Loucy (cell line): ENCODE measurements at regions not wholly inside any gene's neighbourhood (a gene's known extent, or its start where the extent isn't known, plus 50 kb on each side); places are given as distances from the start of the nearest gene placed in this dataset.

Experiments
- H2AFZ ChIP-seq: fragments of 200-600 bp; sonication (generic); 2 replicates; pipeline ENCODE4 v1.6.0; 2016; ENCODE audit warnings: antibody characterized with exemption, mild to moderate bottlenecking, low read length, moderate library complexity
- H3F3A ChIP-seq: fragments of 200-600 bp; 2 replicates; pipeline ENCODE4 v1.6.0; 2016; ENCODE audit warnings: antibody characterized with exemption, low read depth, mild to moderate bottlenecking
- H3K27me3 ChIP-seq: fragments of 200-600 bp; sonication (generic); 2 replicates; pipeline ENCODE4 v1.6.1; 2014; ENCODE audit warnings: low read length, mild to moderate bottlenecking; ENCODE audit not compliant: insufficient read depth, poor library complexity, severe bottlenecking
- H3K36me3 ChIP-seq: fragments of 200-600 bp; sonication (generic); 2 replicates; pipeline ENCODE4 v1.6.1; 2016; ENCODE audit warnings: low read length; ENCODE audit not compliant: insufficient read depth
- H3K4me1 ChIP-seq: fragments of 200-600 bp; sonication (generic); 2 replicates; pipeline ENCODE4 v1.5.1; 2014; ENCODE audit warnings: low read length, mild to moderate bottlenecking; ENCODE audit not compliant: insufficient read depth, poor library complexity, severe bottlenecking
- H3K4me2 ChIP-seq: fragments of 200-600 bp; sonication (generic); 2 replicates; pipeline ENCODE4 v1.6.0; 2014; ENCODE audit warnings: antibody characterized with exemption, low read length, low read depth, mild to moderate bottlenecking; ENCODE audit not compliant: poor library complexity, severe bottlenecking
- H3K4me3 ChIP-seq: fragments of 200-600 bp; sonication (generic); 2 replicates; pipeline ENCODE4 v1.5.1; 2014; ENCODE audit warnings: low read length, mild to moderate bottlenecking, mixed read lengths; ENCODE audit not compliant: poor library complexity, severe bottlenecking
- H3K79me2 ChIP-seq: fragments of 200-600 bp; sonication (generic); 2 replicates; pipeline ENCODE4 v1.6.1; 2014; ENCODE audit warnings: low read length; ENCODE audit not compliant: insufficient read depth
- H3K9ac ChIP-seq: fragments of 200-600 bp; sonication (generic); 2 replicates; pipeline ENCODE4 v1.6.0; 2014; ENCODE audit warnings: mild to moderate bottlenecking, low read depth, low read length, moderate library complexity; ENCODE audit not compliant: poor library complexity, severe bottlenecking
- H3K9me2 ChIP-seq: fragments of 200-600 bp; sonication (generic); replicated peaks from 2 replicates; pipeline ENCODE4 v1.6.1; 2016; ENCODE audit warnings: low read depth, low read length, mixed read lengths
- H3K9me3 ChIP-seq: fragments of 200-600 bp; sonication (generic); 2 replicates; pipeline ENCODE4 v1.6.1; 2014; ENCODE audit warnings: mild to moderate bottlenecking, antibody characterized with exemption, low read length, low read depth; ENCODE audit not compliant: insufficient read depth
- H4K20me1 ChIP-seq: fragments of 200-600 bp; sonication (generic); 2 replicates; pipeline ENCODE4 v1.6.0; 2014; ENCODE audit warnings: antibody characterized with exemption, low read length, mild to moderate bottlenecking; ENCODE audit not compliant: insufficient read depth, poor library complexity, severe bottlenecking
- EZH2phosphoT487 ChIP-seq: fragments of 200-600 bp; IDR thresholded peaks from 2 replicates; pipeline ENCODE4 v1.6.1; 2018; ENCODE audit warnings: antibody characterized with exemption, mild to moderate bottlenecking, moderate library complexity, borderline replicate concordance
- TF ChIP-seq, protein P1 (sequence below): fragments of 200-600 bp; sonication (generic); conservative IDR thresholded peaks from 2 replicates; pipeline ENCODE4 v1.5.1; 2014; ENCODE audit warnings: mild to moderate bottlenecking, antibody characterized with exemption, low read length

DNA sequence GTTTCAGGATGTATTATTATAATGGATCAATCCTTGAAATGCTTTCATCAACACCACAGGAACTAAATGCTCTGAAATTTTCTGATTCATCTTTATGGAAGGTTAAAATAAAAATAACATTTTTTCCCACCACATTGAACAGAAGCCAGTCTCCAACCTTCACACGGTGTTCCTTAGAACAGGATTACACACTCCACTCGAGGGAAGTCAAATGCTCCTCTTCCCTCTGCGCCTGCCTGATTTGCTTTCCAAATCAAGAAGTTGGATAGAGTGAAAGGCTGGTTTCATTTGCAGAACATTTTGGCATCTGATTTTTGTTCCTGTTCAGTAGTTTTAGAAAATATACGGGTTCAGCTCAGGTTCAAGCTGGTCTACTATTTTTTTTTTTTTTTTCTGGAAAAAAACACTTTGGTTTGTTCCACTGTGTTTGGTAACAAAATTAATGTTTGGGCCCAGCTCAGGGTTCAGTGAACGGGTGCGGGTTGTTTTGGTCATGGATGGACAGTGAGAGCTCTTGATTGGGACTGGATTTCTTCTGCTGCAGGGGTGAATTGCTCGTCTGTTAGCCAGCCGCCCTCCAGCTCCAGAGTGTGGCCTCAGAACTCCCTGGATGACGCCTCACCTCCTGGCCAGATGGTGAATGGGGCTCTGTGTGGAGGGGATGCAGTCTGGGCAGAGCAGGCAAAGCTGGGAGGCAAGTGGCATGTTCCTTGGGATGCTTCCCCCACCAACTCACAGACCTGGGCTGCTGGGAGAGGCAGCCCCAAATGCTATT is 82.4 kb upstream of the STC2 start:
- H3K9ac ChIP-seq: no peak overlapping the region
- H3K4me3 ChIP-seq: no peak overlapping the region
- H3K79me2 ChIP-seq: no peaks in the 10 kb centered on the region
- no peaks in the 10 kb centered on the region for H3K9me2 ChIP-seq
- H4K20me1 ChIP-seq: no peaks in the 10 kb centered on the region
- H2AFZ ChIP-seq: no peak overlapping the region
- no peaks in the 10 kb centered on the region for H3F3A ChIP-seq
- no peaks in the 10 kb centered on the region for H3K27me3 ChIP-seq
- no peak overlapping the region for H3K4me2 ChIP-seq
- H3K36me3 ChIP-seq: no peaks in the 10 kb centered on the region
- TF ChIP-seq, protein P1, sequence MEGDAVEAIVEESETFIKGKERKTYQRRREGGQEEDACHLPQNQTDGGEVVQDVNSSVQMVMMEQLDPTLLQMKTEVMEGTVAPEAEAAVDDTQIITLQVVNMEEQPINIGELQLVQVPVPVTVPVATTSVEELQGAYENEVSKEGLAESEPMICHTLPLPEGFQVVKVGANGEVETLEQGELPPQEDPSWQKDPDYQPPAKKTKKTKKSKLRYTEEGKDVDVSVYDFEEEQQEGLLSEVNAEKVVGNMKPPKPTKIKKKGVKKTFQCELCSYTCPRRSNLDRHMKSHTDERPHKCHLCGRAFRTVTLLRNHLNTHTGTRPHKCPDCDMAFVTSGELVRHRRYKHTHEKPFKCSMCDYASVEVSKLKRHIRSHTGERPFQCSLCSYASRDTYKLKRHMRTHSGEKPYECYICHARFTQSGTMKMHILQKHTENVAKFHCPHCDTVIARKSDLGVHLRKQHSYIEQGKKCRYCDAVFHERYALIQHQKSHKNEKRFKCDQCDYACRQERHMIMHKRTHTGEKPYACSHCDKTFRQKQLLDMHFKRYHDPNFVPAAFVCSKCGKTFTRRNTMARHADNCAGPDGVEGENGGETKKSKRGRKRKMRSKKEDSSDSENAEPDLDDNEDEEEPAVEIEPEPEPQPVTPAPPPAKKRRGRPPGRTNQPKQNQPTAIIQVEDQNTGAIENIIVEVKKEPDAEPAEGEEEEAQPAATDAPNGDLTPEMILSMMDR: no peak
- TF ChIP-seq EZH2phosphoT487: no peak
- no peaks in the 10 kb centered on the region for H3K9me3 ChIP-seq
- no peaks in the 10 kb centered on the region for H3K4me1 ChIP-seq

DNA sequence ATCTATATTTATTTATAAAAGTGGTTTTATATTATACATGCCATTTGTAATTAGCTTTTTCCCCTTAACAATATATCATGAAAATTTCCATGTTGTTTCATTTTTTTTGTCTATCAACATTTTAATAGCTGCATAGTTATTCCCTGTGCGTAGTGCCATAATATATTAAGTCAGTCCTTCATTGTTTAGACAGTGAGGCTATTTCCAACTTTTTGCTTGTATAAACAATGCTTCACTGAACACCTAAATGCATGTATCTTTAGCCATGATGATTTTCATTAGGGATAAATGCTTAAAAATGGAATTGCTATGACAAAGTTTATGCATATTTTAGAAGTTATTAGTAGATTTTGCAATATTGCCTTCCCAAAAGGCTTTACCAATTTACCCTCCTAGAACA is 80.7 kb upstream of the STC2 start:
- no peaks in the 10 kb centered on the region for H3F3A ChIP-seq
- H3K9me2 ChIP-seq: no peaks in the 10 kb centered on the region
- no peaks in the 10 kb centered on the region for H3K27me3 ChIP-seq
- H3K79me2 ChIP-seq: no peaks in the 10 kb centered on the region
- no peak overlapping the region for H3K4me2 ChIP-seq
- H3K4me1 ChIP-seq: no peaks in the 10 kb centered on the region
- H4K20me1 ChIP-seq: no peaks in the 10 kb centered on the region
- TF ChIP-seq, protein P1: no peak
- TF ChIP-seq EZH2phosphoT487: no peak
- no peaks in the 10 kb centered on the region for H3K36me3 ChIP-seq
- no peaks in the 10 kb centered on the region for H3K9me3 ChIP-seq
- H2AFZ ChIP-seq: no peak overlapping the region
- H3K4me3 ChIP-seq: no peak overlapping the region
- H3K9ac ChIP-seq: no peak overlapping the region

DNA sequence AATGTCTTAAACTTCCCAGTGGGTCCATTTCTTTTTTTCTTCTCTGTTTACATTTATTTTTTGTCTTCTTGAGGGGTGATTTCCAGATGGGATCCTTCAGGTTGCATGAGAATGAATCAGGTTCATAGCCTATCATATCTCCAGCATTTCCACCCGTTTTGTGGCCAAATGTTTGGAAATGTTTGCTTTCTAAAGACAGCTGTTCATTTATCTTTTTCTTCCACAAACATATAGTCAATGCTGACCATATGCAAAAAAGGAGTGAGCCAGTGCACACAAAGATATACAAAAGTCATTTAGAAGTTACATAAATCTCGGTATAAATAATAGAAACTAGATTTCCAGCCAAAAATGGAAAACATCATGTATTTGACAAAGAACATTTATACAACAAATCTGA is 71.6 kb upstream of the STC2 start:
- Histone ChIP-seq H3K4me1 (no peaks in the 10 kb centered on the region), H3K4me3 (no peak overlapping the region), H2AFZ (no peak overlapping the region), H3K9me2 (no peaks in the 10 kb centered on the region), H3K27me3 (no peaks in the 10 kb centered on the region), H3K9ac (no peak overlapping the region), H3F3A (no peaks in the 10 kb centered on the region), H4K20me1 (no peaks in the 10 kb centered on the region), H3K36me3 (no peaks in the 10 kb centered on the region), H3K9me3 (no peaks in the 10 kb centered on the region), H3K79me2 (no peaks in the 10 kb centered on the region), H3K4me2 (no peak overlapping the region)
- TF ChIP-seq EZH2phosphoT487: no peak
- TF ChIP-seq, protein P1: no peak
